OCI-LY1 (cell line): ENCODE measurements at regions not wholly inside any gene's neighbourhood (a gene's known extent, or its start where the extent isn't known, plus 50 kb on each side); places are given as distances from the start of the nearest gene placed in this dataset.

Experiments used
- EZH2 ChIP-seq: fragments of 200-600 bp; sonication (generic), shearing (Covaris generic); IDR thresholded peaks from 2 replicates; pipeline ENCODE4 v1.8.0; 2017; ENCODE audit warnings: borderline replicate concordance, mixed run types, mild to moderate bottlenecking, antibody characterized with exemption, low read length, moderate library complexity, mixed read lengths
- TF ChIP-seq, protein P1 (sequence below): fragments of 200-600 bp; sonication (generic), shearing (Covaris generic); IDR thresholded peaks from 2 replicates; pipeline ENCODE4 v1.5.1; 2017; ENCODE audit warnings: mild to moderate bottlenecking, antibody characterized with exemption, low read length, moderate library complexity, mixed read lengths

- TF ChIP-seq, protein P1, sequence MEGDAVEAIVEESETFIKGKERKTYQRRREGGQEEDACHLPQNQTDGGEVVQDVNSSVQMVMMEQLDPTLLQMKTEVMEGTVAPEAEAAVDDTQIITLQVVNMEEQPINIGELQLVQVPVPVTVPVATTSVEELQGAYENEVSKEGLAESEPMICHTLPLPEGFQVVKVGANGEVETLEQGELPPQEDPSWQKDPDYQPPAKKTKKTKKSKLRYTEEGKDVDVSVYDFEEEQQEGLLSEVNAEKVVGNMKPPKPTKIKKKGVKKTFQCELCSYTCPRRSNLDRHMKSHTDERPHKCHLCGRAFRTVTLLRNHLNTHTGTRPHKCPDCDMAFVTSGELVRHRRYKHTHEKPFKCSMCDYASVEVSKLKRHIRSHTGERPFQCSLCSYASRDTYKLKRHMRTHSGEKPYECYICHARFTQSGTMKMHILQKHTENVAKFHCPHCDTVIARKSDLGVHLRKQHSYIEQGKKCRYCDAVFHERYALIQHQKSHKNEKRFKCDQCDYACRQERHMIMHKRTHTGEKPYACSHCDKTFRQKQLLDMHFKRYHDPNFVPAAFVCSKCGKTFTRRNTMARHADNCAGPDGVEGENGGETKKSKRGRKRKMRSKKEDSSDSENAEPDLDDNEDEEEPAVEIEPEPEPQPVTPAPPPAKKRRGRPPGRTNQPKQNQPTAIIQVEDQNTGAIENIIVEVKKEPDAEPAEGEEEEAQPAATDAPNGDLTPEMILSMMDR: no peak
- TF ChIP-seq EZH2: no peak
Measured at GRCh38 chr16:49161191-49161590, 120.4 kb downstream of the CBLN1 start.
